Daoy (cell line): ENCODE measurements at regions not wholly inside any gene's neighbourhood (a gene's known extent, or its start where the extent isn't known, plus 50 kb on each side); places are given as distances from the start of the nearest gene placed in this dataset.

Source experiments
- DNase-seq: peaks from one replicate; pipeline ENCODE4 v3.0.0-alpha.2; 2015; ENCODE audit warnings: low read depth

GRCh38 chr18:57243624-57244179 lies 96.8 kb downstream of the BOD1L2 start:
- no peak for DNase-seq

- DNase-seq, result no peak
Observed at GRCh38 chr18:57249179-57249578, 102.3 kb downstream of the BOD1L2 start.

GRCh38 chr18:57249883-57250282 lies 102.5 kb upstream of the ST8SIA3 start:
- DNase-seq, result no peak

- no peak for DNase-seq
Observed at GRCh38 chr18:57251747-57252146, 100.6 kb upstream of the ST8SIA3 start.

- DNase-seq, result no peak
Observed at GRCh38 chr18:57253903-57254302, 98.5 kb upstream of the ST8SIA3 start.

GRCh38 chr18:57258131-57258777 lies 94.1 kb upstream of the ST8SIA3 start:
- no peak for DNase-seq

GRCh38 chr18:57267368-57267925 lies 84.9 kb upstream of the ST8SIA3 start:
- DNase-seq, result no peak

- DNase-seq, result no peak
Observed at GRCh38 chr18:57269756-57270155, 82.6 kb upstream of the ST8SIA3 start.

GRCh38 chr18:57270156-57270555 lies 82.2 kb upstream of the ST8SIA3 start:
- DNase-seq, result no peak

- DNase-seq, result no peak
Observed at GRCh38 chr18:57273194-57273593, 79.2 kb upstream of the ST8SIA3 start.

- DNase-seq, result no peak
Observed at GRCh38 chr18:57275111-57275510, 77.2 kb upstream of the ST8SIA3 start.

GRCh38 chr18:57276829-57277228 lies 75.5 kb upstream of the ST8SIA3 start:
- no peak for DNase-seq

- DNase-seq, result no peak
Observed at GRCh38 chr18:57278933-57279332, 73.4 kb upstream of the ST8SIA3 start.

GRCh38 chr18:57281519-57281918 lies 70.8 kb upstream of the ST8SIA3 start:
- DNase-seq, result no peak

GRCh38 chr18:57286949-57287348 lies 65.4 kb upstream of the ST8SIA3 start:
- DNase-seq, result no peak

GRCh38 chr18:57287766-57288165 lies 64.6 kb upstream of the ST8SIA3 start:
- no peak for DNase-seq

- DNase-seq, result no peak
Observed at GRCh38 chr18:57294547-57294946, 57.8 kb upstream of the ST8SIA3 start.

- DNase-seq, result no peak
Observed at GRCh38 chr18:57296336-57296735, 56.0 kb upstream of the ST8SIA3 start.

- no peak for DNase-seq
Observed at GRCh38 chr18:57297306-57297705, 55.1 kb upstream of the ST8SIA3 start.

- no peak for DNase-seq
Observed at GRCh38 chr18:57299931-57300330, 52.4 kb upstream of the ST8SIA3 start.

GRCh38 chr18:57301573-57302559 lies 50.5 kb upstream of the ST8SIA3 start:
- DNase-seq, result no peak
